K562 (cell line): ENCODE measurements at regions not wholly inside any gene's neighbourhood (a gene's known extent, or its start where the extent isn't known, plus 50 kb on each side); places are given as distances from the start of the nearest gene placed in this dataset.

Experiments used
- ATAC-seq: fragments of 200-7000 bp; cut with Tn5 transposase; 3 replicates; pipeline ENCODE4 v1.9.1; 2020; ENCODE audit warnings: moderate library complexity
- BruUV-seq: library from RNA; stranded (reverse); fragments of 400-500 nt; replicated peaks from 2 replicates; lab custom pipeline; 2021; lab: Mats Ljungman, UMichigan
- CTCF ChIA-PET: fragments of 300-600 bp; formaldehyde crosslinking; extraction: SDS; loops from one replicate; lab custom pipeline; 2021; ENCODE audit warnings: low intra/inter-chr PET ratio; lab: Yijun Ruan, JAX
- POLR2A ChIA-PET: fragments of 300-600, 350-650 bp; sonication (Branson Sonifier 250); formaldehyde crosslinking; extraction: SDS; loops from one replicate; lab custom pipeline; 2021; ENCODE audit warnings: antibody characterized with exemption, inconsistent platforms; lab: Yijun Ruan, JAX
- DNase-seq, 4 experiments: peaks; one replicate each; pipeline versions ENCODE4 v3.0.0 to v3.0.0-alpha.2; 2011 to 2018; ENCODE audit warnings: low spot score in 3 of 4, mixed read lengths in 3 of 4; ENCODE audit errors: extremely low read depth in 1 of 4
- FAIRE-seq: peaks from 2 replicates; lab custom pipeline; 2011; peaks lifted over from hg19 to GRCh38; lab: Jason Lieb, UNC
- H2AFZ ChIP-seq: 2 replicates; pipeline ENCODE4 v1.6.0; 2011; ENCODE audit warnings: low read depth, low read length, control low read depth, inconsistent platforms
- H3K27ac ChIP-seq: fragments of 200-600 bp; 3 replicates; pipeline ENCODE4 v1.8.0; 2011; ENCODE audit warnings: low read depth, mild to moderate bottlenecking, control low read depth, inconsistent platforms, low read length, moderate library complexity, mixed read lengths; ENCODE audit errors: extremely low read depth
- H3K27me3 ChIP-seq, 2 experiments: fragments of 300-600 bp in 1 of 2; 2 replicates in 1 of 2; 3 replicates in 1 of 2; pipeline versions ENCODE4 v1.6.0 to v1.8.0; 2011; ENCODE audit warnings: inconsistent platforms in 2 of 2, low read length in 2 of 2, mild to moderate bottlenecking in 1 of 2, mixed read lengths in 1 of 2, moderate library complexity in 1 of 2; ENCODE audit not compliant: control insufficient read depth in 2 of 2, insufficient read depth in 2 of 2
- H3K36me3 ChIP-seq: fragments of 300-600 bp; 3 replicates; pipeline ENCODE4 v1.8.0; 2011; ENCODE audit warnings: mild to moderate bottlenecking, low read length, inconsistent platforms; ENCODE audit not compliant: control insufficient read depth, insufficient read depth
- H3K4me1 ChIP-seq, 2 experiments: fragments of 200-600 bp in 1 of 2; replicated peaks in 1 of 2; 2 replicates in 1 of 2; 3 replicates in 1 of 2; pipeline versions ENCODE4 v1.5.1 to v1.8.0; 2011; ENCODE audit warnings: inconsistent platforms in 2 of 2, low read length in 2 of 2, mild to moderate bottlenecking in 1 of 2, mixed read lengths in 1 of 2, moderate library complexity in 1 of 2; ENCODE audit not compliant: control insufficient read depth in 2 of 2, insufficient read depth in 2 of 2
- H3K4me2 ChIP-seq: 2 replicates; pipeline ENCODE4 v1.6.1; 2011; ENCODE audit warnings: low read length, control low read depth, inconsistent platforms, mixed read lengths; ENCODE audit not compliant: insufficient read depth
- H3K4me3 ChIP-seq: fragments of 200-600 bp; sonication (generic), shearing (Covaris generic); 2 replicates; pipeline ENCODE4 v1.5.1; 2016; ENCODE audit warnings: control low read depth, inconsistent platforms
- H3K79me2 ChIP-seq: fragments of 200-600 bp; 3 replicates; pipeline ENCODE4 v1.8.0; 2011; ENCODE audit warnings: low read length, inconsistent platforms; ENCODE audit not compliant: control insufficient read depth, insufficient read depth
- H3K9ac ChIP-seq, 2 experiments: 2 replicates each; pipeline versions ENCODE4 v1.6.0 to v1.6.1; 2011; ENCODE audit warnings: low read depth in 2 of 2, low read length in 2 of 2, control low read depth in 1 of 2, inconsistent platforms in 1 of 2, mild to moderate bottlenecking in 1 of 2, mixed read lengths in 1 of 2; ENCODE audit not compliant: insufficient read depth in 1 of 2
- H3K9me1 ChIP-seq: one replicate; pipeline ENCODE4 v1.6.0; 2011; ENCODE audit warnings: inconsistent platforms, mild to moderate bottlenecking, low read length, moderate library complexity; ENCODE audit not compliant: control insufficient read depth, insufficient read depth
- H3K9me3 ChIP-seq: replicated peaks from 2 replicates; pipeline ENCODE4 v1.5.1; 2011; ENCODE audit warnings: low read depth, low read length, inconsistent platforms; ENCODE audit not compliant: control insufficient read depth, insufficient read depth
- H4K20me1 ChIP-seq: replicated peaks from 2 replicates; pipeline ENCODE4 v1.6.1; 2011; ENCODE audit warnings: low read length, inconsistent platforms, mixed read lengths; ENCODE audit not compliant: control insufficient read depth, insufficient read depth
- ARHGAP35 ChIP-seq: fragments of 450-650 bp; IDR thresholded peaks from 2 replicates; pipeline ENCODE4 v1.6.1; 2018; ENCODE audit not compliant: partially characterized antibody
- ARID1B ChIP-seq: fragments of 450-650 bp; IDR thresholded peaks from 2 replicates; pipeline ENCODE4 v1.6.1; 2016; ENCODE audit warnings: antibody characterized with exemption, mild to moderate bottlenecking, inconsistent platforms
- NR2F6 ChIP-seq: fragments of 450-650 bp; formaldehyde crosslinking; IDR thresholded peaks from 2 replicates; pipeline ENCODE4 v1.4.0; 2020; ENCODE audit warnings: mild to moderate bottlenecking
- PHF21A ChIP-seq: fragments of 450-650 bp; IDR thresholded peaks from 2 replicates; pipeline ENCODE4 v1.6.1; 2017; ENCODE audit warnings: low read depth, borderline replicate concordance
- RBFOX2 ChIP-seq: fragments of 200-400 bp; formaldehyde crosslinking; IDR thresholded peaks from 2 replicates; pipeline ENCODE4 v1.6.1; 2017; ENCODE audit warnings: low read depth, mild to moderate bottlenecking, low read length, moderate library complexity
- SMAD1 ChIP-seq: fragments of 150-350 bp; IDR thresholded peaks from 2 replicates; pipeline ENCODE4 v1.6.1; 2014; ENCODE audit warnings: low read length, low read depth; ENCODE audit not compliant: partially characterized antibody
- SP1 ChIP-seq: sonication (generic); formaldehyde crosslinking; IDR thresholded peaks from 2 replicates; pipeline ENCODE4 v1.8.1; 2022; ENCODE audit warnings: mild to moderate bottlenecking, missing genetic modification reagents
- TCF7 ChIP-seq: sonication (generic); IDR thresholded peaks from 2 replicates; pipeline ENCODE4 v1.6.1; 2016; ENCODE audit warnings: antibody characterized with exemption, borderline replicate concordance
- WHSC1 ChIP-seq: IDR thresholded peaks from one replicate; pipeline ENCODE4 v1.6.1; 2012; ENCODE audit warnings: low read length, control low read depth, inconsistent platforms
- YBX1 ChIP-seq: fragments of 450-650 bp; IDR thresholded peaks from 2 replicates; pipeline ENCODE4 v1.7.1; 2016; ENCODE audit warnings: mild to moderate bottlenecking
- ZNF23 ChIP-seq: fragments of 250-450 bp; sonication (Bioruptor Pico); IDR thresholded peaks from 2 replicates; pipeline ENCODE4 v1.4.0; 2020; ENCODE audit warnings: mild to moderate bottlenecking
- ZNF253 ChIP-seq: fragments of 250-450 bp; sonication (Bioruptor Pico); conservative IDR thresholded peaks from 2 replicates; pipeline ENCODE4 v1.6.1; 2021; ENCODE audit warnings: mild to moderate bottlenecking
- ZNF41 ChIP-seq: fragments of 250-450 bp; sonication (Bioruptor Pico); conservative IDR thresholded peaks from 2 replicates; pipeline ENCODE4 v1.4.0; 2020; ENCODE audit warnings: mild to moderate bottlenecking
- ZNF79 ChIP-seq: fragments of 250-450 bp; sonication (Bioruptor Pico); IDR thresholded peaks from 2 replicates; pipeline ENCODE4 v1.4.0; 2020; ENCODE audit warnings: low read depth, mild to moderate bottlenecking, moderate library complexity
- WGBS: fragments of 100-300 bp; shearing (Covaris generic); methylation state at CpG from one replicate; pipeline ENCODE4 v1.1.6; 2016; ENCODE audit warnings: low coverage, mixed read lengths; ENCODE audit not compliant: insufficient coverage; ENCODE audit errors: missing lambda C conversion rate; 5-methylcytosine and 5-hydroxymethylcytosine counted together
- in situ Hi-C: fragments of 300-500 bp; cut with MboI; formaldehyde crosslinking; loops from 4 replicates; pipeline ENCODE4 v1.15.0; 2018; ENCODE audit warnings: inconsistent platforms, mixed read lengths
- intact Hi-C: fragments of 100-400 bp; cut with micrococcal nuclease; formaldehyde crosslinking; loops from 2 replicates; pipeline ENCODE4 v1.14.2; 2022
- TF ChIP-seq, protein P1 (sequence below): sonication (generic); formaldehyde crosslinking; IDR thresholded peaks from 2 replicates; pipeline ENCODE4 v1.8.0; 2022; ENCODE audit warnings: mild to moderate bottlenecking, low read depth, missing genetic modification reagents
- TF ChIP-seq, protein P2 (sequence below): sonication (generic); formaldehyde crosslinking; IDR thresholded peaks from 2 replicates; pipeline ENCODE4 v1.8.0; 2022; ENCODE audit warnings: mild to moderate bottlenecking, missing genetic modification reagents

DNA sequence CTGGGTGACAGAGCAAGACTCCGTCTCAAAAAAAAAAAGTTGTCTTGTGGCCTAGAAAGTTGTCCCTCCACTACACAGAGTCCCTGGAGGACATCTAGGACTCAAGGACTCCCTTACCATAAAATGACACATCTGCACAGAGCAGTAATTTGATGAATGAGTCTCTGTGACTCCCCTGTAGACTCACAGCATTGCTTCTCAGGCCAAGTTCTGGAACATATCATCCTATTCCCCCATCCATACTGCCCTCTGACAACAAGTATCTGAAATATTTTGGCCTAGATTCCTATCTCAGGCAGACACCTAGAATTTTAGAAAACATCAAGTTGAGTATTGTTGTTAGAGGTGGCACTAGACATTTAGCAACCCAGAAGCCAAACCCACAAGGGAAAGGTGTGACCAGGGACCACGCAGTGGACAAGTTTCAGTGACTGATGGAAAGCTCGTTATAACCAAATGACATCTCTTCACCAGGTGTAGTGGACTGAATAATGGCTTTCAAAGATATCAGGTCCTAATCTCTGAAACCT, 97.9 kb upstream of the ATP8B1 start (continued):
- TF ChIP-seq, protein P1, sequence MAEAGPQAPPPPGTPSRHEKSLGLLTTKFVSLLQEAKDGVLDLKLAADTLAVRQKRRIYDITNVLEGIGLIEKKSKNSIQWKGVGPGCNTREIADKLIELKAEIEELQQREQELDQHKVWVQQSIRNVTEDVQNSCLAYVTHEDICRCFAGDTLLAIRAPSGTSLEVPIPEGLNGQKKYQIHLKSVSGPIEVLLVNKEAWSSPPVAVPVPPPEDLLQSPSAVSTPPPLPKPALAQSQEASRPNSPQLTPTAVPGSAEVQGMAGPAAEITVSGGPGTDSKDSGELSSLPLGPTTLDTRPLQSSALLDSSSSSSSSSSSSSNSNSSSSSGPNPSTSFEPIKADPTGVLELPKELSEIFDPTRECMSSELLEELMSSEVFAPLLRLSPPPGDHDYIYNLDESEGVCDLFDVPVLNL (CRISPR knock-in tag), result no peak

DNA sequence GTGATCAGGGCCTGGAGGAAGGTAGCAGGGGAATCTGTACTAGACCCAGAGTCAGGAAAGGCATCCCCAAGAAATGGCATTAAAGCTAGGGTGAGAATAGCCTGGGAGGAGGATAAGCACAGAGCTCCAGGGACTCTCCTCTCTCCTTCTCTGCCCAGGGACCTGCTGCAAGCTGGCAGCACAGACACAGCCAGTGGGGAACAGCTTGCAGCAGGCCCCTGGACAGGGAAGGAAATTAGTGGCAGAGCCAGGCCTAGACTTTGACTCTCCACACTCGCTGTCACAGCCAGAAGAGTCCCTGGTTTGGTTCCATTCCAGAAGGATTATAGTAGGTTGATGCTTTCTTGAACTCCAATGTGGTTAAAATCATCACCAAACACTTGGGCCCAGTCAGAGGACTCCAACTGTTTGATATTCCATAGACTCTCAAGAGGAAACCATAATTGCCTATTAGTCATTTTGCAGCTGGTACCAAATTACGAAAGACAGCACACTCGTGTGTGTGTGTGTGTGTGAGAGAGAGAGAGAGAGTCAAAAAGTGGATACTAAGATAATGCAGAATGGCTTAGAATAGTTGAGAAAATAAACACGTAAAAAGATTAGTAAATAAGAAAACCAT, 95.5 kb upstream of the ATP8B1 start:
- no peak for ATAC-seq
- DNase-seq, result no peak
- POLR2A ChIA-PET, result no interaction called here
- in situ Hi-C loops, result loop anchor here (25.0 kb wide), 1 partner anchor 239 kb away; no protein-coding TSS in a partner anchor
- Histone ChIP-seq H3K9ac (no peak overlapping the region), H3K9me3 (no peaks in the 10 kb centered on the region), H3K79me2 (no peaks in the 10 kb centered on the region), H3K4me2 (no peak overlapping the region), H3K36me3 (no peaks in the 10 kb centered on the region), H3K9me1 (no peaks in the 10 kb centered on the region), H3K27me3 (no peaks in the 10 kb centered on the region; a peak in 1 of 5 replicates), H4K20me1 (no peaks in the 10 kb centered on the region), H3K4me1 (no peaks in the 10 kb centered on the region), H3K4me3 (no peak overlapping the region), H2AFZ (no peak overlapping the region), H3K27ac (no peak overlapping the region)
- 8% methylated on average over 2 of the region's 4 CpGs for WGBS
- CTCF ChIA-PET, result no interaction called here
- no TSS peak for BruUV-seq
- no peak for TF ChIP-seq SP1 (CRISPR knock-in tag)
- no peak for TF ChIP-seq ZNF41 (CRISPR knock-in tag)
- TF ChIP-seq PHF21A, result no peak
- no peak for TF ChIP-seq ZNF79
- TF ChIP-seq, protein P2, sequence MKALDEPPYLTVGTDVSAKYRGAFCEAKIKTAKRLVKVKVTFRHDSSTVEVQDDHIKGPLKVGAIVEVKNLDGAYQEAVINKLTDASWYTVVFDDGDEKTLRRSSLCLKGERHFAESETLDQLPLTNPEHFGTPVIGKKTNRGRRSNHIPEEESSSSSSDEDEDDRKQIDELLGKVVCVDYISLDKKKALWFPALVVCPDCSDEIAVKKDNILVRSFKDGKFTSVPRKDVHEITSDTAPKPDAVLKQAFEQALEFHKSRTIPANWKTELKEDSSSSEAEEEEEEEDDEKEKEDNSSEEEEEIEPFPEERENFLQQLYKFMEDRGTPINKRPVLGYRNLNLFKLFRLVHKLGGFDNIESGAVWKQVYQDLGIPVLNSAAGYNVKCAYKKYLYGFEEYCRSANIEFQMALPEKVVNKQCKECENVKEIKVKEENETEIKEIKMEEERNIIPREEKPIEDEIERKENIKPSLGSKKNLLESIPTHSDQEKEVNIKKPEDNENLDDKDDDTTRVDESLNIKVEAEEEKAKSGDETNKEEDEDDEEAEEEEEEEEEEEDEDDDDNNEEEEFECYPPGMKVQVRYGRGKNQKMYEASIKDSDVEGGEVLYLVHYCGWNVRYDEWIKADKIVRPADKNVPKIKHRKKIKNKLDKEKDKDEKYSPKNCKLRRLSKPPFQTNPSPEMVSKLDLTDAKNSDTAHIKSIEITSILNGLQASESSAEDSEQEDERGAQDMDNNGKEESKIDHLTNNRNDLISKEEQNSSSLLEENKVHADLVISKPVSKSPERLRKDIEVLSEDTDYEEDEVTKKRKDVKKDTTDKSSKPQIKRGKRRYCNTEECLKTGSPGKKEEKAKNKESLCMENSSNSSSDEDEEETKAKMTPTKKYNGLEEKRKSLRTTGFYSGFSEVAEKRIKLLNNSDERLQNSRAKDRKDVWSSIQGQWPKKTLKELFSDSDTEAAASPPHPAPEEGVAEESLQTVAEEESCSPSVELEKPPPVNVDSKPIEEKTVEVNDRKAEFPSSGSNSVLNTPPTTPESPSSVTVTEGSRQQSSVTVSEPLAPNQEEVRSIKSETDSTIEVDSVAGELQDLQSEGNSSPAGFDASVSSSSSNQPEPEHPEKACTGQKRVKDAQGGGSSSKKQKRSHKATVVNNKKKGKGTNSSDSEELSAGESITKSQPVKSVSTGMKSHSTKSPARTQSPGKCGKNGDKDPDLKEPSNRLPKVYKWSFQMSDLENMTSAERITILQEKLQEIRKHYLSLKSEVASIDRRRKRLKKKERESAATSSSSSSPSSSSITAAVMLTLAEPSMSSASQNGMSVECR (CRISPR knock-in tag), result no peak
- TF ChIP-seq ARID1B, result no peak
- TF ChIP-seq ZNF23 (CRISPR knock-in tag), result no peak
- no peak for TF ChIP-seq SMAD1
- TF ChIP-seq YBX1, result no peak
- TF ChIP-seq WHSC1, result no peak
- no peak for TF ChIP-seq TCF7
- no peak for TF ChIP-seq NR2F6 (CRISPR knock-in tag)
- TF ChIP-seq RBFOX2, result no peak
- no peak for TF ChIP-seq ZNF253 (CRISPR knock-in tag)
- no peak for TF ChIP-seq ARHGAP35
- intact Hi-C loops, result no loop called here
- no peak for FAIRE-seq
